Tibial nerve (tissue), 4 donors: ENCODE measurements at regions not wholly inside any gene's neighbourhood (a gene's known extent, or its start where the extent isn't known, plus 50 kb on each side); places are given as distances from the start of the nearest gene placed in this dataset.

ENCODE experiments used
- CTCF ChIP-seq, 5 experiments: fragments of 200-600 bp in 3 of 5; fragments of 450-650 bp in 2 of 5; sonication (generic) in 3 of 5; IDR thresholded peaks; one replicate each; pipeline ENCODE4 v1.5.1; 2016 to 2019; ENCODE audit warnings: antibody characterized with exemption in 5 of 5, mild to moderate bottlenecking in 3 of 5, moderate library complexity in 2 of 5
- EP300 ChIP-seq, 2 donors: sonication (generic); formaldehyde crosslinking; IDR thresholded peaks; one replicate each; pipeline ENCODE4 v1.6.1; 2017; ENCODE audit warnings: antibody characterized with exemption in 2 of 2, mild to moderate bottlenecking in 1 of 2
- POLR2A ChIP-seq, 2 donors: fragments of 450-650 bp; IDR thresholded peaks; one replicate each; pipeline ENCODE4 v1.6.1; 2017; ENCODE audit warnings: antibody characterized with exemption in 2 of 2, mild to moderate bottlenecking in 2 of 2, moderate library complexity in 2 of 2

GRCh38 chr16:8381814-8382213, 208.5 kb downstream of the TMEM114 start:
- TF ChIP-seq POLR2A (IDR thresholded peaks at IDR 0.05) (no peak), CTCF (IDR thresholded peaks at IDR 0.05) (no peak), EP300 (IDR thresholded peaks at IDR 0.05) (no peak)
